Peyer's patch (tissue), 4 donors: ENCODE measurements at regions not wholly inside any gene's neighbourhood (a gene's known extent, or its start where the extent isn't known, plus 50 kb on each side); places are given as distances from the start of the nearest gene placed in this dataset.
"Not testable (repeated sequence)": the region's sequence is repeated elsewhere in the genome, so short reads cannot be mapped to it uniquely, and the experiment has no call there.

ENCODE experiments used
- POLR2A ChIP-seq, 2 donors: fragments of 450-650 bp; IDR thresholded peaks; one replicate each; pipeline ENCODE4 v1.5.1; 2017; ENCODE audit warnings: antibody characterized with exemption in 2 of 2, mild to moderate bottlenecking in 2 of 2, moderate library complexity in 2 of 2
- TF ChIP-seq, protein P1 (sequence below), 6 experiments: fragments of 450-650 bp in 4 of 6; fragments of 200-600 bp in 2 of 6; sonication (generic) in 1 of 6; IDR thresholded peaks; one replicate each; pipeline ENCODE4 v1.5.1; 2017 to 2019; ENCODE audit warnings: antibody characterized with exemption in 6 of 6, mild to moderate bottlenecking in 3 of 6, moderate library complexity in 1 of 6

- not testable (repeated sequence) for TF ChIP-seq POLR2A (IDR thresholded peaks at IDR 0.05)
- TF ChIP-seq, protein P1, sequence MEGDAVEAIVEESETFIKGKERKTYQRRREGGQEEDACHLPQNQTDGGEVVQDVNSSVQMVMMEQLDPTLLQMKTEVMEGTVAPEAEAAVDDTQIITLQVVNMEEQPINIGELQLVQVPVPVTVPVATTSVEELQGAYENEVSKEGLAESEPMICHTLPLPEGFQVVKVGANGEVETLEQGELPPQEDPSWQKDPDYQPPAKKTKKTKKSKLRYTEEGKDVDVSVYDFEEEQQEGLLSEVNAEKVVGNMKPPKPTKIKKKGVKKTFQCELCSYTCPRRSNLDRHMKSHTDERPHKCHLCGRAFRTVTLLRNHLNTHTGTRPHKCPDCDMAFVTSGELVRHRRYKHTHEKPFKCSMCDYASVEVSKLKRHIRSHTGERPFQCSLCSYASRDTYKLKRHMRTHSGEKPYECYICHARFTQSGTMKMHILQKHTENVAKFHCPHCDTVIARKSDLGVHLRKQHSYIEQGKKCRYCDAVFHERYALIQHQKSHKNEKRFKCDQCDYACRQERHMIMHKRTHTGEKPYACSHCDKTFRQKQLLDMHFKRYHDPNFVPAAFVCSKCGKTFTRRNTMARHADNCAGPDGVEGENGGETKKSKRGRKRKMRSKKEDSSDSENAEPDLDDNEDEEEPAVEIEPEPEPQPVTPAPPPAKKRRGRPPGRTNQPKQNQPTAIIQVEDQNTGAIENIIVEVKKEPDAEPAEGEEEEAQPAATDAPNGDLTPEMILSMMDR (IDR thresholded peaks at IDR 0.05) = not testable (repeated sequence)
Observed at GRCh38 chr1:148417241-148417640, 65.9 kb downstream of the PPIAL4G start.
